GM10266 (cell line): ENCODE measurements at regions not wholly inside any gene's neighbourhood (a gene's known extent, or its start where the extent isn't known, plus 50 kb on each side); places are given as distances from the start of the nearest gene placed in this dataset.

Source experiments
- DNase-seq: peaks from one replicate; pipeline ENCODE4 v3.0.0; 2012; ENCODE audit errors: extremely low spot score
- TF ChIP-seq, protein P1 (sequence below): IDR thresholded peaks from 2 replicates; pipeline ENCODE4 v1.5.1; 2012; ENCODE audit warnings: mild to moderate bottlenecking, low read depth; ENCODE audit not compliant: control insufficient read depth, insufficient read depth; ENCODE audit errors: missing control alignments

GRCh38 chr16:88276591-88276990, 106.2 kb upstream of the ZNF469 start:
- TF ChIP-seq, protein P1, sequence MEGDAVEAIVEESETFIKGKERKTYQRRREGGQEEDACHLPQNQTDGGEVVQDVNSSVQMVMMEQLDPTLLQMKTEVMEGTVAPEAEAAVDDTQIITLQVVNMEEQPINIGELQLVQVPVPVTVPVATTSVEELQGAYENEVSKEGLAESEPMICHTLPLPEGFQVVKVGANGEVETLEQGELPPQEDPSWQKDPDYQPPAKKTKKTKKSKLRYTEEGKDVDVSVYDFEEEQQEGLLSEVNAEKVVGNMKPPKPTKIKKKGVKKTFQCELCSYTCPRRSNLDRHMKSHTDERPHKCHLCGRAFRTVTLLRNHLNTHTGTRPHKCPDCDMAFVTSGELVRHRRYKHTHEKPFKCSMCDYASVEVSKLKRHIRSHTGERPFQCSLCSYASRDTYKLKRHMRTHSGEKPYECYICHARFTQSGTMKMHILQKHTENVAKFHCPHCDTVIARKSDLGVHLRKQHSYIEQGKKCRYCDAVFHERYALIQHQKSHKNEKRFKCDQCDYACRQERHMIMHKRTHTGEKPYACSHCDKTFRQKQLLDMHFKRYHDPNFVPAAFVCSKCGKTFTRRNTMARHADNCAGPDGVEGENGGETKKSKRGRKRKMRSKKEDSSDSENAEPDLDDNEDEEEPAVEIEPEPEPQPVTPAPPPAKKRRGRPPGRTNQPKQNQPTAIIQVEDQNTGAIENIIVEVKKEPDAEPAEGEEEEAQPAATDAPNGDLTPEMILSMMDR = no peak

DNA sequence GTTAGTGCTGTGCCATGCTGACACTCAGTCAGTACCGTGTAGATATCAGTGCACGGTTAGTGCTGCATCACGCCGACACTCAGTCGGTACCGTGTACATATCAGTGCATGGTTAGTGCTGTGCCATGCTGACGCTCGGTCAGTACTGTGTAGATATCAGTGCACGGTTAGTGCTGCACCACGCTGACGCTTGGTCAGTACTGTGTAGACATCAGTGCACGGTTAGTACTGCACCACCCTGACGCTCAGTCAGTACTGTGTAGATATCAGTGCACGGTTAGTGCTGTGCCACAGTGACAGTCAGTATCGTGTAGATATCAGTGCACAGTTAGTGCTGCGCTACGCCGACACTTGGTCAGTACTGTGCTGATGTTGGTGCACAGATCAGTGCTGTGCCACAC, 102.8 kb upstream of the ZNF469 start:
- TF ChIP-seq, protein P1 = no peak
- DNase-seq = no peak

More at GRCh38 chr16:88276591-88276990, 106.2 kb upstream of the ZNF469 start:
- no peak for DNase-seq

- no peak for DNase-seq
- TF ChIP-seq, protein P1 = no peak
These were observed 100.7 kb upstream of the ZNF469 start for GRCh38 chr16:88281858-88282563.

DNA sequence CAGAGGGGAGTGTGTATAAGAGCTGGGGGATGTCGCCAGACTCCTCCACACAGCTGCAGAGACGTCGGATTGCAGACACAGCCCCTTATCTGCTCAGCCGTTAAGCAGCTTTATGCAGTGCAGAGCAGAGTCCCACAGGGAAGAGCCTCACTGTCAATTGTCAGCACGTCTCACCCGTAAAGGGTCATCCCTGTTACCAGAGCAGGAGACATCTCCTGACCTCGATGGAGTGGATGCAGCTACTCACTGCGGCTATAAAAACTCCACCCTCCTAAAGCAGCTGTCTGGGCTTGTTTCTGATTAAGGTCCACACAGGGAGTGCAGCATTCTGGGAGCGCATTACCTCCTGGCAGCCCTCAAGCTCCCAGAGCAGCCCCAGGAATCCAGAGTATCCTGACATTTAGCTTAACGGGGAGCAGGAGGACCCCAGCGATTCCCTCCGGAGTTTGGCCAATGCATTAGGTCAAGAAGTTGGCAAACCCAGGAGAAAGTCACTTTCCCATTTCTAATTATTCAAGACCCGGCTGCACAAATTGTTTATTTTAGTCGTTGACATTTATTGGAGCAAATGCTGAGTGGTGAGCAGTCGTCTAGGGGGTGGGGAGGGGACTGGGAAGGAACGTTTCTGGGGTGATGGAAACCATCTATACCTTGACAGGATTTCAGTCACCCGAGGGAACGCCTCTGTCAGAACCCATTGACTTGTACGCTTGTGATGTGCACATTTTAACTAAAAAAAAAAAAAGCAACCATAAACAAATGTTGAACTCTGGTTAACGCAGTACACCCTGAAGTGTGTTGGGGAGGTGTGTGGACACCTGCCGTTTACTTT, 100.0 kb upstream of the ZNF469 start:
- DNase-seq = no peak
- TF ChIP-seq, protein P1 = no peak

- TF ChIP-seq, protein P1 = no peak
- DNase-seq = no peak
These were observed 99.2 kb upstream of the ZNF469 start for GRCh38 chr16:88283596-88283995.

DNA sequence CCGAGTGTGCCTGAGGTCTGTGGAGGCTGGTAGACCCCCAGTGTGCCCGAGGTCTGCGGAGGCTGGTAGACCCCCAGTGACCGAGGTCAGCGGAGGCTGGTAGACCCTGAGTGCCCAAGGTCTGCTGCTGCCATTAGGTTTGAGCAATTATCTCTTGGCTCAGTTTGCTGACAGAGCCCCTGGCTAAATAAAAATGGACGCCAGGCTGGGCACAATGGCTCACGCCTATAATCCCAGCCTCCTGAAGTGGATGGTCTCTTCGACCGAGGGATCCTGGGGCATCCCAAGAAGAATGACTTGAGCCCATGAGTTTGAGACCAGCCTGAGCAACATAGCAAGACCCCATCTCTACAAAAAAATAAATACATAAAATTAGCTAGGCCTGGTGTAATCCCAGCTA, 98.7 kb upstream of the ZNF469 start:
- TF ChIP-seq, protein P1 = no peak

DNA sequence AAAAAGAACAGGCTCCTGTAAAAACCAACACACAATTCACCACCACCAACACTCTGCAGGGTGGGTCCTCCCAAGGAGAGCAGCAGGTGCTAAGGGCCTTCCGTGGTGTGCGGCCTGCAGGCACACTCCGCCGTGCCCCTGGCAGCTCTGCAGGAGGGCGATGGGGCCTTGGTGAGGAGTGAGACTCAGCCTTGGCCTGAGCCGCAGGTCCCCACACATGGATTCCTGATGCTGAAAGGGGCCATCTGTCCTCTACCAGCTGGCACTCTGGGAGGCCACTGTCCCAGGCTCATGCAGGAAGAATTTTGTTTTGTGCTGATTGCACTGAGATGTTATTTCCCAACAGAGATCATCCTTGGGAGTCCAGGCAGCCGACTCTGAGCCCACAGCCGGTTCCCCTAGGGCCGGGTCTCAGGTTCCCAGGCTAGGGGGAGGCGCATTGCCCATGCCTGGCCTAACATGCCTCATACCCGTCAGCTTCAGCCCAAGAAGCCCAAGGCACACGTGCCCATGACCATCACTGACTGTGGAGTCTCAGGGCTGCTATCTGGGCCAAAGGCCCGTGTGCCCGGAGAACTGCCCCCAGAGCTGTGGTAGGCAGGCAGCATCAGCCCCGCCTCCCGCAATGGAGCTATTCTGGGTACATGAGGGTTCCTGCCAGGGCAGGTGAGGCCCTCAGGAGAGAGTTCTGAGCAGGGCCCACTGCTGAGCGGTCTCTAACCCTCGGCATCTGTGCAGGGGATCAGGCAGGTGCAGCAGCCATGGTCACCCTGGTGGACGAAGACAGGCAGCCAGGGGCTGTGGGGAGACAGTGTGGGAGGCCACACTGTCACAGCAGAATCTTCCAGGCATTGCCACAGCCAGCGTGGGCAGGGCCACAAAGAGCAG, 97.9 kb upstream of the ZNF469 start:
- DNase-seq = no peak
- TF ChIP-seq, protein P1 = no peak

More for the DNA sequence above, 98.7 kb upstream of the ZNF469 start:
- DNase-seq = no peak
